Mesothelial cell of epicardium (in vitro differentiated cells): ENCODE measurements at regions not wholly inside any gene's neighbourhood (a gene's known extent, or its start where the extent isn't known, plus 50 kb on each side); places are given as distances from the start of the nearest gene placed in this dataset.
"Not testable (repeated sequence)": the region's sequence is repeated elsewhere in the genome, so short reads cannot be mapped to it uniquely, and the experiment has no call there.

Experiments used
- DNase-seq, 2 experiments: peaks; one replicate each; pipeline ENCODE4 v3.0.0; 2021; ENCODE audit warnings: low spot score in 2 of 2; ENCODE audit not compliant: unreplicated experiment in 2 of 2
- H3K27ac Mint-ChIP-seq: 2 replicates; pipeline ENCODE4 v1.8.0; 2021; ENCODE audit warnings: mixed read lengths
- H3K27me3 Mint-ChIP-seq: 2 replicates; pipeline ENCODE4 v1.8.0; 2021; ENCODE audit warnings: low read depth, mixed read lengths
- H3K36me3 Mint-ChIP-seq: 2 replicates; pipeline ENCODE4 v1.8.0; 2021; ENCODE audit warnings: mixed read lengths
- H3K4me1 Mint-ChIP-seq: 2 replicates; pipeline ENCODE4 v1.8.0; 2021; ENCODE audit warnings: mixed read lengths
- H3K4me3 Mint-ChIP-seq: 2 replicates; pipeline ENCODE4 v1.8.0; 2021; ENCODE audit warnings: mild to moderate bottlenecking, moderate library complexity, mixed read lengths
- H3K9me3 Mint-ChIP-seq: 2 replicates; pipeline ENCODE4 v1.8.0; 2021; ENCODE audit warnings: mixed read lengths
- CTCF ChIP-seq: fragments of 200-600 bp; sonication (generic); IDR thresholded peaks from one replicate; pipeline ENCODE4 v1.5.0; 2021; ENCODE audit warnings: antibody characterized with exemption; ENCODE audit not compliant: unreplicated experiment

GRCh38 chr2:175247159-175247558 is 65.6 kb upstream of the ATP5MC3 start:
- TF ChIP-seq CTCF = no peak
- Mint-ChIP-seq H3K27me3 (peaks cover 43% of the 10 kb centered on the region), H3K36me3 (no peaks in the 10 kb centered on the region), H3K4me3 (no peak overlapping the region), H3K4me1 (no peaks in the 10 kb centered on the region), H3K27ac (no peak overlapping the region), H3K9me3 (no peaks in the 10 kb centered on the region)
- no peak for DNase-seq

GRCh38 chr2:175244697-175245096 is 63.2 kb upstream of the ATP5MC3 start:
- Mint-ChIP-seq H3K4me3 (no peak overlapping the region), H3K27ac (no peak overlapping the region), H3K9me3 (peaks cover 10% of the 10 kb centered on the region), H3K36me3 (no peaks in the 10 kb centered on the region), H3K4me1 (no peaks in the 10 kb centered on the region), H3K27me3 (peaks cover 37% of the 10 kb centered on the region)
- DNase-seq = no peak
- TF ChIP-seq CTCF = no peak

GRCh38 chr2:175241691-175242090 is 60.2 kb upstream of the ATP5MC3 start:
- no peak for TF ChIP-seq CTCF
- Mint-ChIP-seq H3K9me3 (peaks cover 21% of the 10 kb centered on the region), H3K4me1 (no peaks in the 10 kb centered on the region), H3K4me3 (no peak overlapping the region), H3K27ac (no peak overlapping the region), H3K27me3 (peaks cover 23% of the 10 kb centered on the region), H3K36me3 (no peaks in the 10 kb centered on the region)
- no peak for DNase-seq

GRCh38 chr2:175240033-175240432 is 58.5 kb upstream of the ATP5MC3 start:
- DNase-seq, H3K36me3 Mint-ChIP-seq, H3K27ac Mint-ChIP-seq, H3K4me3 Mint-ChIP-seq, H3K4me1 Mint-ChIP-seq: not testable (repeated sequence)
- H3K9me3 Mint-ChIP-seq = peaks cover 21% of the 10 kb centered on the region
- H3K27me3 Mint-ChIP-seq = peaks cover 23% of the 10 kb centered on the region

- no peak for DNase-seq
- H3K4me3 Mint-ChIP-seq = no peak overlapping the region
- no peak for TF ChIP-seq CTCF
- peaks cover 11% of the 10 kb centered on the region for H3K27me3 Mint-ChIP-seq
- H3K27ac Mint-ChIP-seq = no peak overlapping the region
- no peaks in the 10 kb centered on the region for H3K36me3 Mint-ChIP-seq
- no peaks in the 10 kb centered on the region for H3K4me1 Mint-ChIP-seq
- peaks cover 21% of the 10 kb centered on the region for H3K9me3 Mint-ChIP-seq
These were observed 55.4 kb upstream of the ATP5MC3 start for GRCh38 chr2:175236930-175237329.

- DNase-seq = no peak
- no peak for TF ChIP-seq CTCF
- peaks cover 9% of the 10 kb centered on the region for H3K27me3 Mint-ChIP-seq
- no peaks in the 10 kb centered on the region for H3K36me3 Mint-ChIP-seq
- H3K4me3 Mint-ChIP-seq = no peak overlapping the region
- H3K4me1 Mint-ChIP-seq = no peaks in the 10 kb centered on the region
- no peak overlapping the region for H3K27ac Mint-ChIP-seq
- peaks cover 10% of the 10 kb centered on the region for H3K9me3 Mint-ChIP-seq
These were observed 53.1 kb upstream of the ATP5MC3 start for GRCh38 chr2:175234650-175235049.
